ENCODE measurements at regions not wholly inside any gene's neighbourhood (a gene's known extent, or its start where the extent isn't known, plus 50 kb on each side); places are given as distances from the start of the nearest gene placed in this dataset.
A peak's percentile ranks its signal among the peaks of the same experiment; 100 is the strongest.

DNA sequence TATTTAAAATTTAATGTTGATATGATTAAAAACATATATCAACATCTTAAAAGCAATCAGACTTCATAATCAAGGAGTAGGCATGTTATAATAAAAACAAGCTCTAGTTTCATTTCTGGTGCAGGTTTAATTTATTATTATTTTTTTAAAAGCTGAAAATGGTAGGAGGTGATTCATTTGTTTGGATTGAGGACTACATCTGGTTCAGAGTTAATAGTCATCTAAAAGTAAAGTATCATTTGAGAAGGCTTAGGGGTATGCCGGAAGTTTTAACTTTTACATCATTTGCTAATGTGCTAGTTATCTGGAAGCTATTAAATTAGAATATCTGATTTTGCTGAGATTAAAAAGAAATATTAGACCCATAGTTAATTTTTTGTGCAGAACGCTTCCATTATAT lies 169.5 kb upstream of the LAMA2 start:
- no peaks in the 10 kb centered on the region for H4K20me1 ChIP-seq (ENCODE audit: insufficient read depth, low read length)
- H3K4me1 Mint-ChIP-seq (ENCODE audit: low read depth, unreplicated experiment): peaks cover 7% of the 10 kb centered on the region
- no peak overlapping the region for H3K27ac Mint-ChIP-seq (ENCODE audit: unreplicated experiment)
- TF ChIP-seq EZH2 (IDR thresholded peaks at IDR 0.05; ENCODE audit: insufficient read depth, low read length): no peak
- no peak for TF ChIP-seq CTCF (IDR thresholded peaks at IDR 0.05; ENCODE audit: insufficient read depth, low read depth, low read length)
- no peak for FAIRE-seq
- no peaks in the 10 kb centered on the region for H3K9me3 Mint-ChIP-seq (ENCODE audit: unreplicated experiment)
- no peaks in the 10 kb centered on the region for H3K27me3 ChIP-seq (ENCODE audit: insufficient read depth, low read length)
- no peaks in the 10 kb centered on the region for H3K9me3 ChIP-seq (ENCODE audit: insufficient read depth, low read depth, low read length)
- no peaks in the 10 kb centered on the region for H3K27me3 Mint-ChIP-seq (ENCODE audit: low read depth, unreplicated experiment)
- H3K9ac ChIP-seq (ENCODE audit: low read length): no peak overlapping the region
- H3K4me2 ChIP-seq (ENCODE audit: low read length): no peak overlapping the region
- peak; percentile 54 for DNase-seq (ENCODE audit: low read depth)
- no peak overlapping the region for H2AFZ ChIP-seq (ENCODE audit: low read depth, low read length)
- no peak overlapping the region for H3K27ac ChIP-seq (ENCODE audit: low read depth, low read length)
- no peak overlapping the region for H3K4me3 Mint-ChIP-seq (ENCODE audit: unreplicated experiment)
- peaks cover 5% of the 10 kb centered on the region for H3K4me1 ChIP-seq (ENCODE audit: insufficient read depth, low read length)
- no peaks in the 10 kb centered on the region for H3K36me3 Mint-ChIP-seq (ENCODE audit: low read depth, unreplicated experiment)
- no peaks in the 10 kb centered on the region for H3K36me3 ChIP-seq (ENCODE audit: insufficient read depth, low read length)
- no peak overlapping the region for H3K4me3 ChIP-seq (ENCODE audit: insufficient read depth, low read depth, low read length)
- H3K79me2 ChIP-seq (ENCODE audit: insufficient read depth, low read length): no peaks in the 10 kb centered on the region

GRCh38 chr6:128712898-128713297 lies 170.0 kb upstream of the LAMA2 start:
- H3K36me3 Mint-ChIP-seq (ENCODE audit: low read depth, unreplicated experiment): no peaks in the 10 kb centered on the region
- H3K27me3 Mint-ChIP-seq (ENCODE audit: low read depth, unreplicated experiment): no peaks in the 10 kb centered on the region
- Histone ChIP-seq H3K4me2 (ENCODE audit: low read length) (no peak overlapping the region), H3K27ac (ENCODE audit: low read depth, low read length) (no peak overlapping the region), H3K79me2 (ENCODE audit: insufficient read depth, low read length) (no peaks in the 10 kb centered on the region), H3K4me1 (ENCODE audit: insufficient read depth, low read length) (peaks cover 5% of the 10 kb centered on the region), H3K36me3 (ENCODE audit: insufficient read depth, low read length) (no peaks in the 10 kb centered on the region), H2AFZ (ENCODE audit: low read depth, low read length) (no peak overlapping the region), H4K20me1 (ENCODE audit: insufficient read depth, low read length) (no peaks in the 10 kb centered on the region), H3K4me3 (ENCODE audit: insufficient read depth, low read depth, low read length) (no peak overlapping the region), H3K27me3 (ENCODE audit: insufficient read depth, low read length) (no peaks in the 10 kb centered on the region), H3K9me3 (ENCODE audit: insufficient read depth, low read depth, low read length) (no peaks in the 10 kb centered on the region), H3K9ac (ENCODE audit: low read length) (no peak overlapping the region)
- H3K9me3 Mint-ChIP-seq (ENCODE audit: unreplicated experiment): no peaks in the 10 kb centered on the region
- no peak overlapping the region for H3K27ac Mint-ChIP-seq (ENCODE audit: unreplicated experiment)
- FAIRE-seq (no peak), DNase-seq (ENCODE audit: low read depth) (no peak)
- H3K4me3 Mint-ChIP-seq (ENCODE audit: unreplicated experiment): no peak overlapping the region
- H3K4me1 Mint-ChIP-seq (ENCODE audit: low read depth, unreplicated experiment): peaks cover 7% of the 10 kb centered on the region
- TF ChIP-seq CTCF (IDR thresholded peaks at IDR 0.05; ENCODE audit: insufficient read depth, low read depth, low read length): no peak
- no peak for TF ChIP-seq EZH2 (IDR thresholded peaks at IDR 0.05; ENCODE audit: insufficient read depth, low read length)

GRCh38 chr6:128711149-128711548 lies 171.8 kb upstream of the LAMA2 start:
- TF ChIP-seq EZH2 (IDR thresholded peaks at IDR 0.05; ENCODE audit: insufficient read depth, low read length) (no peak), CTCF (IDR thresholded peaks at IDR 0.05; ENCODE audit: insufficient read depth, low read depth, low read length) (no peak)
- no peaks in the 10 kb centered on the region for H3K36me3 Mint-ChIP-seq (ENCODE audit: low read depth, unreplicated experiment)
- H3K4me1 ChIP-seq (ENCODE audit: insufficient read depth, low read length): peaks cover 5% of the 10 kb centered on the region
- no peaks in the 10 kb centered on the region for H3K27me3 Mint-ChIP-seq (ENCODE audit: low read depth, unreplicated experiment)
- no peak for FAIRE-seq
- H3K27me3 ChIP-seq (ENCODE audit: insufficient read depth, low read length): no peaks in the 10 kb centered on the region
- H3K4me1 Mint-ChIP-seq (ENCODE audit: low read depth, unreplicated experiment): peaks cover 7% of the 10 kb centered on the region
- H3K27ac Mint-ChIP-seq (ENCODE audit: unreplicated experiment): no peak overlapping the region
- H3K4me3 Mint-ChIP-seq (ENCODE audit: unreplicated experiment): no peak overlapping the region
- H4K20me1 ChIP-seq (ENCODE audit: insufficient read depth, low read length): no peaks in the 10 kb centered on the region
- H3K4me3 ChIP-seq (ENCODE audit: insufficient read depth, low read depth, low read length): no peak overlapping the region
- no peak overlapping the region for H3K27ac ChIP-seq (ENCODE audit: low read depth, low read length)
- no peak overlapping the region for H3K9ac ChIP-seq (ENCODE audit: low read length)
- DNase-seq (ENCODE audit: low read depth): no peak
- no peaks in the 10 kb centered on the region for H3K36me3 ChIP-seq (ENCODE audit: insufficient read depth, low read length)
- H3K9me3 Mint-ChIP-seq (ENCODE audit: unreplicated experiment): peaks cover 1% of the 10 kb centered on the region
- no peak overlapping the region for H2AFZ ChIP-seq (ENCODE audit: low read depth, low read length)
- no peak overlapping the region for H3K4me2 ChIP-seq (ENCODE audit: low read length)
- no peaks in the 10 kb centered on the region for H3K79me2 ChIP-seq (ENCODE audit: insufficient read depth, low read length)
- no peaks in the 10 kb centered on the region for H3K9me3 ChIP-seq (ENCODE audit: insufficient read depth, low read depth, low read length)
